Retina (tissue), 1 donor: ENCODE measurements at regions not wholly inside any gene's neighbourhood (a gene's known extent, or its start where the extent isn't known, plus 50 kb on each side); places are given as distances from the start of the nearest gene placed in this dataset.
"Not testable (repeated sequence)": the region's sequence is repeated elsewhere in the genome, so short reads cannot be mapped to it uniquely, and the experiment has no call there.

Source experiments
- DNase-seq: peaks from one replicate; pipeline ENCODE4 v3.0.0-alpha.2; 2016

DNA sequence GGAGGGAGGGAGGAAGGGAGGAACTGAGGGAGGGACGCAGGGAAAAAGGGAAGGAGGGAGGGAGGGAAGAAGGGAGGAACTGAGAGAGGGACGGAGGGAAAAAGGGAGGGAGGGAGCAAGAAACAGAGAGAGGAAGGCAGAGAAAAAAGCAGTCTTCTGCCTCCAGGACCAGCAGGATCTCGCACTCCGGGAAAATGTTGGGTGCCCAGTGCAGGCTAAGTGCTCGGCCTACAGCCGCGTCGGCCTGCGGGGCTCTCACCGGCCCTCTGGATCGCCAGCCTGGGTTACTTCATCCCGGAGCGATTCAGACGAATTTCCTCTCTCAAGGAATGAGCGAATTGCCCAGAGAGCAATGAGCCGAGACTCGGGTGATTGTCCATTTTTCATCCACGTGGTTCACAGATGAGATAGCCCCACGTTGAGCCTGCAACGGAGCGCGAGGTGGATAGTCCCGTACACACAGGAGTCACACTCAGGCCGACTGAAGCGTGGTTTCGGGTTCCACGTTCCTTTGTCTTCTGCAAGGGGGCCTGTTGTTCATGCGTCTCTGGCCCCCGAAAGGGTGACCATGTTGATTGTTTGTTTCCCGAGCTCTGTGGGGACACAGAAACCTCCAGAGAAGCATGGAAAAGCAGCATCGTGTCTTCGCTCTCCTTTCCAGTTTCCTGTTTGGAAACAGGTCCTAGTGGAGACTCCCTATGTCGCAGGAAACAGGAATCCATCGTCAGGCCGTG is 1937.1 kb upstream of the DEFB115 start:
- DNase-seq, result not testable (repeated sequence)

DNA sequence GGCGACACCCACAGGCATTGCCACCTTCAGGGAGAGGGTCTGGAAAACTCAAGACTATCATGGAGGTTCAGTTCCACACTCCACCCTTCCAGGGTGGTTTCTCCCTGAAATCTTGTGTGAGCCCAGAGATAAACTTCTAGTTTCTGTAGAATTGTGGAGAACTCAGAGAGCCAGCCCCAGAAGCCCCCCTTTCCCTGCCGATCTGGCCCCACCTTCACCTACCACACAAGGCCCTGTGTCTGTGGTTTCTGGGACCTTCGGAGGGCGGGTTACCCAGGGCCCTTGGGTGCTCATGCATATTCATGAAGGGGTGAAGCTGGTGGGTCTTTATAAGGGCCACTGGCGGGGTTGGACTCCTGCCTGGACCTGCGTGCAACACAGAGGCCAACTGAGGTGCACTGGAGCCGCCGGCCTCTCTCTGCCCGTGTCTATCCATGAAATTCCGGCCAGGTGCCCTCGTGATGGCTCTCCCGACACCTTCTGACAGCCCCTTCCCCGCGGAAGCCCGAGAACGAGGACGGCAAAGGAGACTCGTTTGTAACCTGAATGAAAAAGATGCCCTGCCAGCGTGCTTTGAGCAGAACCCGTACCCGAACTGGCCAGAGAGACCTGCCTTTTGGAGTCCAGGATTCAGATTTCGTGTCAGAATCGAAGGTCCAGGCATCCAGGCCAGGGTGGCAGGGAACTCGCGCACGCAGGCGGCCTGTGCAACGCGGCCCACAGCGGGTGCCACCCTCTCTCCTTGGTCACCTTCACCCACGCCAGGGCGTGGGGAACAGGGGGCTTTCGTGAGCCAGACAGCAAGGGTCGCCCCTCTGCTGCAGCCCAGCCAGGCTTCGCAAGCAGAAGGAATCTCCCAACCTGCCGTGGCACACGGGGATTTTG is 1933.6 kb upstream of the DEFB115 start:
- not testable (repeated sequence) for DNase-seq

DNA sequence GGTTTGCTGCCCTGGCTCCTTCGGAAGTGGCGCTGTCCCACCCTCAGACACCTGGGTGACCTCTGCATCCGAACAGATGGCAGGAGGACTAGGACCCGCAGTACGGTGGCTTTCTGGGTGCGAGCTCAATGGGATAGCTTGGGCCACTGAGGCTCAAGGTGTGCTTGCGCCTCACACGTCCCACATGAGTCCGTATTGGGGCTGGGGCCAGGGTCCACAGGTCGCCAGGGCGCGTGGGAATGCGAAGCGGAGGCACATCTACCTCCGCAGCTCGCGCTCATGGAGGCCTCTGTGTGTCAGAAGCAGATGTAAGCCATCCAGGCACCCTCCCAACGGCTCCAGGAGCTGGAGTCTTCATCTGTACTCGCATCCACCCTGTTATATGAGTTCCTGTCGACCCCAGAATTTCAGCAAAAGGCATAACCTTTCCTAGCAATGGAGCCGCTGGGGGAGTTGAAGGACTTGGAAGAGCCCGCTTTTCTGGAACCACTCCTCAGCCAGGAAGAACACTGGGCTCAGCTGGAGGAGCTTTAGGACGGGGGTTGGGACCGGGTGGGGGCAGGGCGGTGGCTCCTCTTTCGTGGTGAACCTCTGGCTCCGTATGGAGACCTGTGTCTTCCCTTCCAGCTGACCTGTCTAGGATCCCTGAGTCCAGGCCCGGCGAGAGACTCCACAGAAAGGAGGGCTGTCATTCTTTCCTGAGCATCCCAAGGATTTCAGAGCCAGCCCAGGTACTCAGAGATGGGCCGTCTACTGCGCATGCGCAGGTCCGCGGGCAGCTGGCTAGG is 1932.8 kb upstream of the DEFB115 start:
- DNase-seq, result not testable (repeated sequence)

DNA sequence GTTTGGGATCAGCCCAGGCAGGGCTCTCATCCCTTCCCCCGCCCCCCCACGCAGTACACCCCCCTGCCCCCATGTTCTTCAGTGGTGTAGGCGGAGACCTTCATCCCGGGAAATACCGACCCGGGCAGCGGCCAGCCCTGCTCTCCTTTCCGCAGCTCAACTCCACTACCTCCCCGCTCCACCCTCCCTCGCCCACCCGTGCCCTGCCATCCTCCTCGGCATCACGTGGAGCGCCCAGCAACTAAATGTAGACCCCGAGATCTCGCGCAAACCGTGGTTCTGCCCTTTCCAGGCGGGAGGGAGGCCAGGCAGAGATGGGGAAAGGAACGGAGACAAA is 1932.2 kb upstream of the DEFB115 start:
- DNase-seq, result no peak

DNA sequence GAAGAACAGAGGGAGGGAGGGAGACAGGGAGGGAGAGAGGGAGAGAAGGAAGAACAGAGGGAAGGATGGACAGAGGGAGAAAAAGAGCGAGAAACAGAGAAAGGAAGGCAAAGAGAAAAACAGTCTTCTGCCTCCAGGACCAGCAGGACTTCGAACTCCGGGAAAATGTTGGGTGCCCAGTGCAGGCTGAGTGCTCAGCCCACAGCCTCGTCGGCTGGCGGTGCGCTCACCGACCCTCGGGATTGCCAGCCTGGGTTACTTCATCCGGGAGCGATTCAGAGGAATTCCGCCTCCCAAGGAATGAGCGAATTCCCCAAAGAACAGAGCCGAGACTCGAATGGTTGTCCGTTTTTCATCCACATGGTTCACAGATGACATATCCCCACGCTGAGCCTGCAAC is 1931.7 kb upstream of the DEFB115 start:
- not testable (repeated sequence) for DNase-seq

DNA sequence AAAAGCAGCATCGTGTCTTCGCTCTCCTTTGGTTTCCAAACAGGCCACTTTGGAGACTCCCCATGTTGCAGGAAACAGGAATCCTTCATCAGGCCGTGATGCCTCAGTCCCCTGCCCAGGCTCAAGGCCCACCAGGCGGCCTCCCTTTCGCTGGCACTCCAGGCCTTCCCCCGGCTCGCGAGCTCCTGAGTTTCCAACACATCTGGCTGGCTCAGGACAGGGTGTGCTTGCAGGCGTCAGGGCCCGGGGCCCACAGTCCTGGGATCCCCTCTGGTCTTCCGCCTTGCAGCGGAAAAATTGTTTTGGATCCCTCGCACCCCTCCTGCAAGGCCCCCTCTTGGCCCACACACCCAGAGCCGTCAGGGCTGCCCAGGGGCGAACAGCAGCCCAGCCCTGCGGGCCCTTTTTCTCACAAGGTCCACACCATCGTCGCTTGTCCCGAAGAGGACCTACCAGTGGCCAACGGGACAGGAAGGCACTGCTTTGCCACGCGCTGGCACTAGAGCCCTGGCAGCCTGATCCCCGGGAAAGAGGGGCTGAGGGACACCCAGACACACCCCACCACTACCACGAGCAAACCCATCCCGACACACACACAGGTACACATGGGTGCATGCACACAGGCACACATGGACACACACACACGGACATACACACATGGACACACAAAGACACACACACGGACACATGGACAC is 1930.9 kb upstream of the DEFB115 start:
- no peak for DNase-seq

DNA sequence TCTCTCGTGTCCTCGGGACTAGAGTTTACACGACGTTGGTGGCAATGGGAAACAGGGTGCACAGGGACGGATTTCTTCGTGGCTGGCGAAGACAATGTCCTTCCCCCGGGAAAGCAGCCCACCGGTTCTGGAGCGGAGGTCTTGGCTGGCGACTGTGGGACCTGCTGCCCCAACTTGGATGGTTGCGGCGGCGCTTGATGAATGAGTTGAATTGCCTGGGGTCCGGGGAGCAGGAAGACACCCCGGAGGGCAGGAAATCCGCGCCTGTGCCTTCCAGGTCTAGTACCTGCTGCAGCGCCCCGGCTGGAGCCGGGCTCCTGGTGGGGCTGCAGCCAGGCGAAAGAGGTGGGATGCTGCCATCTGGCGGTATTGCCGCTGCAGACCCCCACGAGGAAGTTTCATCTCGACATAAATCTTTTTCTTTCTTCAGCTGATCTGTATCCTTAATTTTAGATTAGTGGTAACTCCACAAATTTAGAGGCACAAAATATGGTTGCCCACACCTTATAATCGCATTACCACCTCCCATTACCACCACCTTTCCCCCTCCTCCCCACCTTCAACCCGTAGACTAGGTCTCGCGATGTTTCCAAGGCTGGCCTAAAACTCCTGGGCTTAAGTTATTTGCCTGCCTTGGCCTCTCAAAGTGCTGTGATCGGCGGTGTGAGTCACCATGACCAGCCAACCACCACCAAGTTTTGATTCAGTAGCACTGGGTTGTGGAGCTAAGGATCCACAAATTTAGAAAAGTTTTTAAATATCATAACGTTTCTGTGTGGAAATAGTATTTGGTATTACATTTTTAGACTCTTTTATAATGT is 1929.7 kb upstream of the DEFB115 start:
- not testable (repeated sequence) for DNase-seq

DNA sequence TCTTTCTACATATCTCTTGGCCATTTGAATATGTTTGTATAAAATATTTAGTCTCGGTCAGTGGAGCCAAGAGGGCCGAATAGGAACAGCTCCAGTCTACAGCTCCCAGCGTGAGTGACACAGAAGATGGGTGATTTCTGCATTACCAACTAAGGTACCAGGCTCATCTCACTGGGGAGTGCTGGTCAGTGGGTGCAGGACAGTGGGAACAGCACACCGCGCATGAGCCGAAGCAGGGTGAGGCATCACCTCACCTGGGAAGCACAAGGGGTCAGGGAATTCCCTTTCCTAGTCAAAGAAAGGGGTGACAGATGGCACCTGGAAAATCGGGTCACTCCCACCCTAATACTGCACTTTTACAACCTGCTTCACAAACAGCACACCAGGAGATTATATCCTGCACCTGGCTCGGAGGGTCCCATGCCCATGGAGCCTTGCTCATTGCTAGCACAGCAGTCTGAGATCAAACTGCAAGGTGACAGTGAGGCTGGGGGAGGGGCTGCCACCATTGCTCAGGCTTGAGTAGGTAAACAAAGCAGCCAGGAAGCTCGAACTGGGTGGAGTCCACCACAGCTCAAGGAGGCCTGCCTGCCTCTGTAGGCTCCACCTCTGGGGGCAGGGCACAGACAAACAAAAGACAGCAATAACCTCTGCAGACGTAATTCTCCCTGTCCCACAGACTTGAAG is 1926.9 kb upstream of the DEFB115 start:
- DNase-seq, result not testable (repeated sequence)

DNA sequence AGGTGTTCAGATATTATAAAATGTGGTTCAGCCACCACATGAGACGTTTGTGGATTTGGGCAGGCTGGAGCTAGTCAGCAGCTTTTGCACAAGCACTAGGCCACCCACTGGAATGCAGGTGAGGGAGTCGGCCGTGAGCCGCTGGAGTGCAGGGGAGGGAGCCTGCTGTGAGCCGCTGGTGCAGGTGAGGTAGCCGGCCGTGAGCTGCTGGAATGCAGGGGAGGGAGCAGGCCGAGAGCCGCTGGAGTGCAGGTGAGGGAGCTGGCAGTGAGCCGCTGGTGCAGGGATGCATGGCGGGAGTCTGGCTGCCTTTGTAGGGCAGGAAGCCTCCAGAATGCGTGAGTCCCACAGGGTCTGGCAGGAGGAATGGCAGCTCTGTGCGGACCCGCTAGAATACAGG is 1907.6 kb upstream of the DEFB115 start:
- DNase-seq, result no peak

DNA sequence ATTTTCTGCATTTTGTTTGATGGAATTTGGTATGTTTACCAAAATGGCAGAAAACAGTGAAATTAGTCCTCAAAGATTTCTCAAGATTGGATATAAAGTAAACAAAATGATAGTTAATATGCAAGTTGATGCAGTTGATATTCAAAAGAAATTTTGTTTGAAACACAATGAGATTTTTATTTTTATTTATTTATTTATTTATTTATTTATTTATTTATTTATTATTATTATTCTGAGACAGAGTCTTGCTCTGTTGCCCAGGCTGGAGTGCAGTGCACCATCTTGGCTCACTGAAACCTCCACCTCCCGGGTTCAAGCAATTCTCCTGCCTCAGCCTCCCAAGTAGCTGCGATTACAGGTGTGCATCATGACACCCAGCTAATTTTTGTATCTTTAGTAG is 1881.5 kb upstream of the DEFB115 start:
- not testable (repeated sequence) for DNase-seq

DNA sequence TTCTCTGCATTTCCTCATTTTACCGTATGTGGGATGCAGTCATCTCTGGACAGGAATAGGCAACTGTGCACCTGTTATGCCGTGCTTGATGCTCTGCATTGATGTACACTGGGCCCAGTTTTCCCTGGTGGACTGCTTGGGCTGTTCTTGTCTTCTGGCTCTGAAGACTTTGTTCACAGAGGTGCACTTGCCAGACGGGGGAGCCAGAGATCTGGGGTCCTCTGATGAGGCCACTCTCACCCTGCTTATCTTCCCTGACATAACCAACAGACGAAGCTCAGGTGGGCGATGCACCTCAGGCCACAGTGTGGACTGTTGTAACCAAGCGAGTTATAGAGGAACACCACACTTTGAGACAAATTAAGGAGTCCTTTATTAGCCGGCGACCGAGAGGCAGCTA is 1864.6 kb upstream of the DEFB115 start:
- DNase-seq, result not testable (repeated sequence)

DNA sequence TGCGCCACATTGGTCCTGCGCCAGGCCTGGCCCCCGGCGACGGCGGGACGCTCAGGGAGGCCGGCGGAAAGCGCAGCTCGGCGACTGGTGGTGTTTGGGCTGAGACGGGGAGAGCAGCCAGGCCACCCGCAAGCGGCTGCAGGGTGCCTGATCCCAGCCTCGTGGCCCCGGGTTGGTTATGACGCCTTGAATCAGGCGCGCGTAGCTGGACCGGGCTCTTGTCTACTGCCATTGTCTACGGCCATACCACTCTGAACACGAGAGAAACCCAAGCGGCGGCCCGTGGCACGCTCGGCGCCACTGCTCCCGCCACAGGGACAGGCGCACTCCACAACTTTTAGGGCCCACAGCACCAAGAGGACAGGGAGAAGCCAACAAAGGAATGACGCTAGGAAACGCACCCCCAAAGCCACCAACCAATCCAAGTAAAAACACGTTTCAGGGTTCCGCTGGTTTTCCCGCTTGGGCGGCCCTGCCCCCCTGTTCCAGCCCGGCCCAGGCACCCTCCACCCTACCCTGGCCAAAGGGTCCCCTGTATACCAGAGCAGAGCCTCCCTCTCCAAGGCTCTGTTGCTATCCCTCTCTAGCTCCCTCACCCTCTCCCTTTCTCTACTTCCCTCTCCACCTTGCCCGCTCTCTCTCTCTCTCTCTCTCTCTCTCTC is 1849.3 kb upstream of the DEFB115 start:
- no peak for DNase-seq

DNA sequence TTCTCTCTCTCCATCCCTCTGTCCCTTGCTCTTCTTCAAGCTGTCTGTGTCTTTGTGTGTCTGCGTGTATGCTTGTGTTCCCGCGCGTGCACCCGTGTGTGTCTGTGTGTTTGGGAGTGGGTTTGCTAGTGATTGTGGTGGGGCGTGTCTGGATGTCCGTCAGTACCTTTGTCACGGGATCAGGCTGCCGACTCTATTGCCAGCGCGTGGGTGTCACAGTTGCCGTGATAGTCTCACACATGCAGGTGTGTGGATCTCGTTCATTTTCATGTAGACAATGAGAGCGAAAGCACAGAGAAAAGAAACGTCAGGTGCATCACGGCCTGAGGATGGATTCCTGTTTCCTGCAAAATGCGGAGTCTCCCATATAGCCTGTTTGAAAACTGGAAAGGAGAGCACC is 1848.8 kb upstream of the DEFB115 start:
- not testable (repeated sequence) for DNase-seq

DNA sequence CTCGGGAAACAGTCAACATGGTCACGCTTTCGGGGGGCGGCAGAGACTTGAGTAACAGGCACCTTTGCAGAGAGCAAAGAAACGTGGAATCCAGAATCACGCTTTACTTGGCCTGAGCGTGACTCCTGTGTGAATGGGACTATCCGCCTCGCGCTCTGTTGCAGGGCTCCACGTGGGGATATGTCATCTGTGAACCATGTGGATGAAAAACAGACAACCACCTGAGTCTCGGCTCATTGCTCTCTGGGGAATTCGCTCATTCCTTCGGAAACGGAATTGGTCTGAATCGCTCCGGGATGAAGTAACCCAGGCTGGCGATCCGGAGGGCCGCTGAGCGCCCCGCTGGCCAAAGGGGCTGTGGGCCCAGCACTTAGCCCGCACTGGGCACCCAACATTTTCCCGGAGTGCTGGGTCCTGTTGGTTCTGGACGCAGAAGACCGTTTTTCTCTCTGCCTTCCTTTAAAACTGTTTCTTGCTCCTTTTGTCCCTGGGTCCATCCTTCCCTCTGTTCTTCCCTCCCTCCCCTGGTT is 1848.2 kb upstream of the DEFB115 start:
- DNase-seq, result not testable (repeated sequence)

DNA sequence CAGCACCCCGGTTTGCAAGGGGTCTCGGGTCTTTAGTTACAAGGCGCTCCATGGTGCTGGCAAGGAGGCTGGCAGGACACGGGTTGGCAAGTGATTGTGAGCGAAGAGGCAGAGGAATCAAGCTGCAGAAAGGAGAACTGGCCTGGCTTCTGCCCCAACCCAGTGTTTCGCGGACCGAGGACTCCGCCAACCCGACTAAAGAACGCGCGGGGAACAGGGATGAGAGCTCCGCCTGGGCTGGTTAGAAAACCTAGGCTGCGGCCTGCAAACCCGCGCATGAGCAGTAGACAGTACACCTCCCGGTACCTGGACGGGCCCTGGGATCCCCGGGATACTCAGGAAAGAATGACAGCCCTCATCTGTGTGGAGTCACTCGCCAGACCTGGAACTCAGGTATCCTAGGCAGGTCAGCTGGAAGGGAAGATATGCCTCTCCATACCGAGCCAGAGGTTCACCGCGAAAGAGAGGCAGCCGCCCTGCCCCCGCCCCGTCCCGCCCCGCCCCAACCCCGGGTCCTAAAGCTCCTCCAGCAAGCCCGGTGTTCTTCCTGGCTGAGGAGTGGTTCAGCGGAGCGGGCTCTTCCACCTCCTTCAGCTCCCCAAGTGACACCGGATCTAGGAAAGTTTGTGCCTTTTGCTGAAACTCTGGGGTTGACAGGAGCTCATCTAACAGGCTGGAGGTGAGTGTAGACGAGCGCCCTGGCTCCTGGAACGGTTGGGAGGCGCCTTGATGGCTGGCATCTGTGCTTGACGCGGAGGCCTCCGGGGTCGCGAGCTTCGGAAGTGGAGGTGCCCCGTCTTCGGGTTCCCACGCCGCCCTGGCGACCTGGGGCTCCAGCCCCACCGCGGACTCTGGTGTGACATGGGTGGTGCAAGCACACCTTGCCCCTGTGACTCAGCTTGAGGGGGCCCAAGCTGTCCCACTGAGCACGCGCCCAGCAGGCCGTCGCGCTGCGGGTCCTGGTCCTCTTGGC is 1847.3 kb upstream of the DEFB115 start:
- DNase-seq, result no peak

DNA sequence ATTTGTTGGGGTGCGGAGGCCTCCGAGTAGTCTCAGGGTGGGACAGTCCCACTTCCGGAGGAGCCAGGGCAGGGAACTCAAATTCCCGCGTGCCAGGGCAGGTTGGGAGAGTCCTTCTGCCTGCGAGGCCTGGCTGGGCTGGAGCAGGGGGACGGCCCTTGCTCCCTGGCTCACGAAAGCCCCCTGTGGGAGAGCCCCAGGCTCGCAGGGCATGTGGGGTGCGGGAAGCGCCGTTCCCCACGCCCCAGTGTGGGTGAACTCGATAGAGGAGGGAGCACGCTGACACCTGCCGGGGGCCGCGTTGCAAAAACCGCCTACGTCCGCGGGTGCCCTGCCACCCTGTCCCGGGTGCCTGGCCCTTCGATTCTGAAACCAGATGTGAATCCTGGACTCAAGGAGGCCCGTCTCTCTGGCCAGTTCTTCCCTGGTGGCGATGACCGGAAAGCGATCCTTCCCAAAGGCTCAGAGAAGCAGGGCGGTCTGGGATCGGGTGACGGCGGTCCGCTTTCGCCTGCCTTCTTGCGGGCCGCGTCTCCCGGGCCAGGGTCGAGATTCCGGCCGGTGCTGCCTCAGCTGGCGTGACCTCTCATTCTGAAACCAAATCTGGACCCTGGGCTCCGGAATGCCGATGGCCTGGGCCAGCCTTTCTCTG is 1846.5 kb upstream of the DEFB115 start:
- DNase-seq, result no peak

DNA sequence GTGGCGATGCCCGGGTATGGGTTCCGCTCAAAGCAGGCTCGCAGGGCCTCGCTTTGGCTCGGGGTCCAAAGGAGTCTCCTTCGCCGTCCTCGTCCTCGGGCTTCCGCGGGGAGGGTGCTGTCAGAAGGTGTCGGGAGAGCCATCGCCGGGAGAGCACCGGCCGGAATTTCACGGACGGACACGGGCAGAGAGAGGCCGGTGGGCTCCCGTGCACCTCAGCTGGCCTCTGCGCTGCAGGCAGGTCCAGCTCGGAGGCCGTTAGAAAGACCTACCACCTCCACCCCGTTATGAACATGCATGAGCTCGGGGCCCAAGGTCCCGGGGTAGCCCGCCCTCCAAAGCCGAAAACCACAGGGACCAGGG is 1846.0 kb upstream of the DEFB115 start:
- DNase-seq, result not testable (repeated sequence)

DNA sequence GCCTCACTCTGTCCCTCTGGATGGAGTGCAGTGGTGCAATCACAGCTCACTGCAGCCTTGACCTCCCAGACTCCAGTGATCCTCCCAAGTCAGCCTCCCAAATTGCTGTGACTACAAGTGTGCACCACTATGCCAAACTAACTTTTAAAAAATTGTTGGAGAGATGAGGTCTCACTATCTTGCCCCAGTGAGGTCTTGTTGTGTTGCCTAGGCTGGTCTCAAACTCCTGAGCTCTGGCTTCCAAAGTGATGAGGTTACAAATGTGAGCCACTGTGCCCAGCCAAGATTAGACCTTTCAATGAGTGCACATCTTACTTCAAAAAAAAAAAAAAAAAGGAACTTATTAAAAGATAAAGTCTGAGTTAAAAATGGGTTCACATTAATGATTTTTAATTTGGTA is 1838.1 kb upstream of the DEFB115 start:
- DNase-seq, result no peak
